ENCODE measurements at regions not wholly inside any gene's neighbourhood (a gene's known extent, or its start where the extent isn't known, plus 50 kb on each side); places are given as distances from the start of the nearest gene placed in this dataset.

- TF ChIP-seq ARID3B (CRISPR knock-in tag; IDR thresholded peaks at IDR 0.05; ENCODE audit: borderline replicate concordance) (no peak), ZNF311 (CRISPR knock-in tag; IDR thresholded peaks at IDR 0.05) (no peak), TBL1XR1 (IDR thresholded peaks at IDR 0.05; ENCODE audit: low read length in 2 of 2) (no peak), ERF (CRISPR knock-in tag; IDR thresholded peaks at IDR 0.05) (no peak), ZNF436 (CRISPR knock-in tag; IDR thresholded peaks at IDR 0.05) (no peak), BMI1 (IDR thresholded peaks at IDR 0.05; ENCODE audit: low read length) (no peak), MXD1 (CRISPR knock-in tag; IDR thresholded peaks at IDR 0.05; ENCODE audit: borderline replicate concordance, poor library complexity, severe bottlenecking) (no peak), HES1 (IDR thresholded peaks at IDR 0.05; ENCODE audit: low read depth) (no peak), BRF2 (IDR thresholded peaks at IDR 0.05; ENCODE audit: borderline replicate concordance, insufficient read depth, insufficient read length) (no peak), ETS1 (conservative IDR thresholded peaks at IDR 0.05; ENCODE audit: control insufficient read depth, low read depth, low read length) (no peak)
These were observed 395.1 kb upstream of the RPS23 start (continued) for GRCh38 chr5:82673057-82673809.
